ENCODE measurements at regions not wholly inside any gene's neighbourhood (a gene's known extent, or its start where the extent isn't known, plus 50 kb on each side); places are given as distances from the start of the nearest gene placed in this dataset.
A peak's percentile ranks its signal among the peaks of the same experiment; 100 is the strongest.
"Not testable (repeated sequence)": the region's sequence is repeated elsewhere in the genome, so short reads cannot be mapped to it uniquely, and the experiment has no call there.

GRCh38 chr13:24948977-24949376, 147.0 kb upstream of the PABPC3 start:
- H3K36me3 ChIP-seq (ENCODE audit: insufficient read depth, low read length); POLR2A ChIA-PET (ENCODE audit: partially characterized antibody); H3K27me3 ChIP-seq (ENCODE audit: insufficient read depth, low read length); H3K27ac ChIP-seq (ENCODE audit: low read depth, low read length); intact Hi-C loops (cut with micrococcal nuclease); H3K4me1 Mint-ChIP-seq; H3K9me3 Mint-ChIP-seq; H3K27me3 Mint-ChIP-seq; H3K27ac Mint-ChIP-seq; H3K4me1 ChIP-seq (ENCODE audit: insufficient read depth, low read length); H3K36me3 Mint-ChIP-seq; H3K9me3 ChIP-seq (ENCODE audit: control insufficient read depth in 1 of 2, low read length in 2 of 2); H3K4me3 Mint-ChIP-seq; DNase-seq; CTCF ChIA-PET (ENCODE audit: partially characterized antibody); H3K4me3 ChIP-seq (ENCODE audit: low read length in 2 of 2): not testable (repeated sequence)

- H3K4me1 Mint-ChIP-seq; POLR2A ChIA-PET (ENCODE audit: partially characterized antibody); H3K9me3 Mint-ChIP-seq: not testable (repeated sequence)
Observed at GRCh38 chr13:24950611-24951010, 145.3 kb upstream of the PABPC3 start.

GRCh38 chr13:24967970-24968369, 128.0 kb upstream of the PABPC3 start:
- POLR2A ChIA-PET (ENCODE audit: partially characterized antibody); H3K4me1 ChIP-seq (ENCODE audit: insufficient read depth, low read length); H3K27ac ChIP-seq (ENCODE audit: low read depth, low read length); H3K4me1 Mint-ChIP-seq; DNase-seq; H3K27ac Mint-ChIP-seq; H3K27me3 ChIP-seq (ENCODE audit: insufficient read depth, low read length); H3K4me3 ChIP-seq (ENCODE audit: low read length in 2 of 2); H3K36me3 Mint-ChIP-seq; H3K9me3 Mint-ChIP-seq; H3K27me3 Mint-ChIP-seq; H3K36me3 ChIP-seq (ENCODE audit: insufficient read depth, low read length); H3K9me3 ChIP-seq (ENCODE audit: control insufficient read depth in 1 of 2, low read length in 2 of 2); CTCF ChIA-PET (ENCODE audit: partially characterized antibody); H3K4me3 Mint-ChIP-seq: not testable (repeated sequence)
- intact Hi-C loops (cut with micrococcal nuclease), result loop anchor here (5.0 kb wide), 1 partner anchor 286 kb away; the partner anchor contains the start of gene ATP12A

More at GRCh38 chr13:24950611-24951010, 145.3 kb upstream of the PABPC3 start:
- H3K4me3 Mint-ChIP-seq; H3K27ac Mint-ChIP-seq; H3K4me1 ChIP-seq (ENCODE audit: insufficient read depth, low read length); H3K36me3 Mint-ChIP-seq; H3K27me3 Mint-ChIP-seq; intact Hi-C loops (cut with micrococcal nuclease); H3K9me3 ChIP-seq (ENCODE audit: control insufficient read depth in 1 of 2, low read length in 2 of 2); H3K27me3 ChIP-seq (ENCODE audit: insufficient read depth, low read length); H3K27ac ChIP-seq (ENCODE audit: low read depth, low read length); DNase-seq; H3K4me3 ChIP-seq (ENCODE audit: low read length in 2 of 2); H3K36me3 ChIP-seq (ENCODE audit: insufficient read depth, low read length); CTCF ChIA-PET (ENCODE audit: partially characterized antibody): not testable (repeated sequence)

GRCh38 chr13:24968416-24968815, 127.5 kb upstream of the PABPC3 start:
- H3K27me3 ChIP-seq (ENCODE audit: insufficient read depth, low read length); H3K9me3 ChIP-seq (ENCODE audit: control insufficient read depth in 1 of 2, low read length in 2 of 2); H3K27ac Mint-ChIP-seq; H3K36me3 ChIP-seq (ENCODE audit: insufficient read depth, low read length); H3K4me1 Mint-ChIP-seq; CTCF ChIA-PET (ENCODE audit: partially characterized antibody); H3K4me3 ChIP-seq (ENCODE audit: low read length in 2 of 2); H3K36me3 Mint-ChIP-seq; H3K9me3 Mint-ChIP-seq; H3K4me1 ChIP-seq (ENCODE audit: insufficient read depth, low read length); POLR2A ChIA-PET (ENCODE audit: partially characterized antibody); H3K27me3 Mint-ChIP-seq; H3K27ac ChIP-seq (ENCODE audit: low read depth, low read length): not testable (repeated sequence)
- DNase-seq, result peak in 3 of 5 donors; percentile 11 to 22 (median 12)
- peak overlapping the region in 2 of 8 donors; percentile 29 to 53 for H3K4me3 Mint-ChIP-seq
- intact Hi-C loops (cut with micrococcal nuclease), result loop anchor here (5.0 kb wide), 1 partner anchor 286 kb away; the partner anchor contains the start of gene ATP12A

GRCh38 chr13:24973102-24973501, 122.8 kb upstream of the PABPC3 start:
- H3K9me3 ChIP-seq (ENCODE audit: control insufficient read depth in 1 of 2, low read length in 2 of 2); H3K27ac ChIP-seq (ENCODE audit: low read depth, low read length); H3K36me3 ChIP-seq (ENCODE audit: insufficient read depth, low read length); H3K9me3 Mint-ChIP-seq; H3K27me3 ChIP-seq (ENCODE audit: insufficient read depth, low read length); H3K4me3 ChIP-seq (ENCODE audit: low read length in 2 of 2); intact Hi-C loops (cut with micrococcal nuclease); H3K4me1 ChIP-seq (ENCODE audit: insufficient read depth, low read length); H3K4me1 Mint-ChIP-seq; DNase-seq; POLR2A ChIA-PET (ENCODE audit: partially characterized antibody); H3K36me3 Mint-ChIP-seq; H3K27ac Mint-ChIP-seq; H3K4me3 Mint-ChIP-seq; CTCF ChIA-PET (ENCODE audit: partially characterized antibody): not testable (repeated sequence)
- H3K27me3 Mint-ChIP-seq, result peaks cover 9 to 19% of the 10 kb centered on the region in 2 donors

GRCh38 chr13:24981181-24981803, 114.6 kb upstream of the PABPC3 start:
- CTCF ChIA-PET (ENCODE audit: partially characterized antibody), result interaction anchor here (1.0 kb wide), 1 partner anchor 14 kb away, joined by 5 read pairs; no protein-coding TSS in a partner anchor

GRCh38 chr13:24982333-24982999, 113.5 kb upstream of the PABPC3 start:
- intact Hi-C loops (cut with micrococcal nuclease), result no loop called here
- H3K27me3 Mint-ChIP-seq, result peaks cover 7 to 28% of the 10 kb centered on the region in 2 donors
- DNase-seq, result no peak
- Histone ChIP-seq H3K27ac (ENCODE audit: low read depth, low read length) (no peak overlapping the region), H3K9me3 (ENCODE audit: control insufficient read depth in 1 of 2, low read length in 2 of 2) (no peaks in the 10 kb centered on the region), H3K27me3 (ENCODE audit: insufficient read depth, low read length) (no peaks in the 10 kb centered on the region), H3K4me3 (ENCODE audit: low read length in 2 of 2) (no peak overlapping the region), H3K4me1 (ENCODE audit: insufficient read depth, low read length) (no peaks in the 10 kb centered on the region), H3K36me3 (ENCODE audit: insufficient read depth, low read length) (no peaks in the 10 kb centered on the region)
- H3K9me3 Mint-ChIP-seq, result no peaks in the 10 kb centered on the region
- no peak overlapping the region for H3K27ac Mint-ChIP-seq
- no peaks in the 10 kb centered on the region for H3K36me3 Mint-ChIP-seq
- H3K4me3 Mint-ChIP-seq, result no peak overlapping the region
- H3K4me1 Mint-ChIP-seq, result no peaks in the 10 kb centered on the region
- POLR2A ChIA-PET (ENCODE audit: partially characterized antibody), result no interaction called here
- CTCF ChIA-PET (ENCODE audit: partially characterized antibody), result interaction anchor here (1.0 to 4.3 kb wide), 2 partner anchors 13 kb away, joined by 5 to 25 read pairs; no protein-coding TSS in a partner anchor

More at GRCh38 chr13:24981181-24981803, 114.6 kb upstream of the PABPC3 start:
- H3K9me3 ChIP-seq (ENCODE audit: control insufficient read depth in 1 of 2, low read length in 2 of 2); H3K4me3 ChIP-seq (ENCODE audit: low read length in 2 of 2); H3K4me1 ChIP-seq (ENCODE audit: insufficient read depth, low read length); H3K4me3 Mint-ChIP-seq; H3K27ac ChIP-seq (ENCODE audit: low read depth, low read length); H3K27ac Mint-ChIP-seq; H3K36me3 ChIP-seq (ENCODE audit: insufficient read depth, low read length); POLR2A ChIA-PET (ENCODE audit: partially characterized antibody); DNase-seq; H3K4me1 Mint-ChIP-seq; intact Hi-C loops (cut with micrococcal nuclease); H3K27me3 ChIP-seq (ENCODE audit: insufficient read depth, low read length); H3K36me3 Mint-ChIP-seq; H3K9me3 Mint-ChIP-seq: not testable (repeated sequence)
- peaks cover 8 to 29% of the 10 kb centered on the region in 2 donors for H3K27me3 Mint-ChIP-seq

Measured in CD4-positive, alpha-beta memory T cell (primary cell).